IMR-90 (cell line): ENCODE measurements at regions not wholly inside any gene's neighbourhood (a gene's known extent, or its start where the extent isn't known, plus 50 kb on each side); places are given as distances from the start of the nearest gene placed in this dataset.

ENCODE experiments used
- ATAC-seq: fragments of 200-7000 bp; cut with Tn5 transposase; 2 replicates; pipeline ENCODE4 v1.9.1; 2020; ENCODE audit warnings: low read depth, mild to moderate bottlenecking, moderate library complexity
- BruUV-seq: library from RNA; stranded (reverse); fragments of 400-500 nt; replicated peaks from 2 replicates; lab custom pipeline; 2021; lab: Mats Ljungman, UMichigan
- CTCF ChIA-PET: fragments of 300-600 bp; formaldehyde crosslinking; extraction: SDS; loops from one replicate; lab custom pipeline; 2021; ENCODE audit warnings: antibody characterized with exemption; lab: Yijun Ruan, JAX
- POLR2A ChIA-PET: fragments of 300-600 bp; sonication (Branson Sonifier 250); formaldehyde crosslinking; loops from one replicate; lab custom pipeline; 2022; ENCODE audit warnings: antibody characterized with exemption; ENCODE audit not compliant: unreplicated experiment; lab: Charles Lee
- DNase-seq: peaks from one replicate; pipeline ENCODE4 v3.0.0; 2013
- H2AFZ ChIP-seq: replicated peaks from 2 replicates; pipeline ENCODE3; 2013; ENCODE audit warnings: low read length, mild to moderate bottlenecking; ENCODE audit not compliant: poor library complexity
- H2AK5ac ChIP-seq: 2 replicates; pipeline ENCODE4 v1.6.1; 2013; ENCODE audit warnings: low read depth, low read length, inconsistent platforms
- H2AK9ac ChIP-seq: replicated peaks from 2 replicates; pipeline ENCODE3; 2013; ENCODE audit warnings: mild to moderate bottlenecking, low read depth, low read length, moderate library complexity; ENCODE audit not compliant: poor library complexity
- H2BK120ac ChIP-seq: 2 replicates; pipeline ENCODE4 v1.6.1; 2013; ENCODE audit warnings: low read depth, low read length, inconsistent platforms
- H2BK15ac ChIP-seq: 3 replicates; pipeline ENCODE4 v1.6.1; 2013; ENCODE audit warnings: low read depth, low read length, inconsistent platforms
- H2BK20ac ChIP-seq: 2 replicates; pipeline ENCODE4 v1.6.1; 2013; ENCODE audit warnings: low read depth, mild to moderate bottlenecking, inconsistent platforms, low read length, moderate library complexity
- H2BK5ac ChIP-seq: 2 replicates; pipeline ENCODE4 v1.6.1; 2013; ENCODE audit warnings: mild to moderate bottlenecking, low read depth, low read length, inconsistent platforms; ENCODE audit not compliant: poor library complexity, severe bottlenecking
- H3K14ac ChIP-seq: replicated peaks from 2 replicates; pipeline ENCODE4 v1.6.1; 2013; ENCODE audit warnings: low read depth, low read length, inconsistent platforms
- H3K18ac ChIP-seq: 2 replicates; pipeline ENCODE4 v1.6.1; 2013; ENCODE audit warnings: low read depth, low read length, control low read depth
- H3K23ac ChIP-seq: 2 replicates; pipeline ENCODE4 v1.6.1; 2013; ENCODE audit warnings: low read depth, low read length, inconsistent platforms
- H3K27ac ChIP-seq: 2 replicates; pipeline ENCODE4 v1.5.1; 2013; ENCODE audit warnings: mild to moderate bottlenecking, control low read depth, low read length; ENCODE audit not compliant: insufficient read depth
- H3K27me3 ChIP-seq: 2 replicates; pipeline ENCODE4 v1.6.1; 2013; ENCODE audit warnings: low read length; ENCODE audit not compliant: control insufficient read depth, insufficient read depth
- H3K36me3 ChIP-seq: 2 replicates; pipeline ENCODE4 v1.6.1; 2013; ENCODE audit warnings: low read length, mixed read lengths; ENCODE audit not compliant: control insufficient read depth, insufficient read depth
- H3K4ac ChIP-seq: 2 replicates; pipeline ENCODE4 v1.6.1; 2013; ENCODE audit warnings: low read depth, low read length, inconsistent platforms
- H3K4me1 ChIP-seq: 2 replicates; pipeline ENCODE4 v1.6.1; 2013; ENCODE audit warnings: low read length, mixed read lengths; ENCODE audit not compliant: control insufficient read depth, insufficient read depth
- H3K4me2 ChIP-seq: 2 replicates; pipeline ENCODE4 v1.6.1; 2013; ENCODE audit warnings: low read depth, mild to moderate bottlenecking, control low read depth, low read length, moderate library complexity
- H3K4me3 ChIP-seq: 2 replicates; pipeline ENCODE4 v1.5.1; 2013; ENCODE audit warnings: low read depth, mild to moderate bottlenecking, control low read depth, low read length, moderate library complexity; ENCODE audit not compliant: insufficient read depth
- H3K56ac ChIP-seq: 2 replicates; pipeline ENCODE4 v1.6.1; 2013; ENCODE audit warnings: low read length, inconsistent platforms; ENCODE audit not compliant: insufficient read depth; ENCODE audit errors: extremely low read depth
- H3K79me1 ChIP-seq, 2 experiments: 2 replicates each; pipeline ENCODE4 v1.6.1; 2013; ENCODE audit warnings: low read length in 2 of 2, inconsistent platforms in 1 of 2, low read depth in 1 of 2
- H3K9ac ChIP-seq: 2 replicates; pipeline ENCODE4 v1.6.1; 2013; ENCODE audit warnings: low read depth, low read length, control low read depth
- H3K9me1 ChIP-seq: 2 replicates; pipeline ENCODE4 v1.6.1; 2013; ENCODE audit warnings: low read length, inconsistent platforms; ENCODE audit not compliant: insufficient read depth
- H3K9me3 ChIP-seq: 2 replicates; pipeline ENCODE4 v1.6.1; 2013; ENCODE audit warnings: low read length; ENCODE audit not compliant: control insufficient read depth, insufficient read depth
- H4K20me1 ChIP-seq: 2 replicates; pipeline ENCODE4 v1.6.1; 2013; ENCODE audit warnings: low read length, inconsistent platforms; ENCODE audit not compliant: insufficient read depth
- H4K5ac ChIP-seq: 2 replicates; pipeline ENCODE4 v1.6.1; 2013; ENCODE audit warnings: mild to moderate bottlenecking, low read depth, low read length, control low read depth
- H4K8ac ChIP-seq, 2 experiments: 2 replicates each; pipeline ENCODE4 v1.6.1; 2013; ENCODE audit warnings: low read depth in 2 of 2, low read length in 2 of 2, control low read depth in 1 of 2, inconsistent platforms in 1 of 2
- H4K91ac ChIP-seq: 2 replicates; pipeline ENCODE4 v1.6.1; 2013; ENCODE audit warnings: low read depth, low read length, inconsistent platforms; ENCODE audit not compliant: insufficient read depth
- BHLHE40 ChIP-seq: fragments of 150-350 bp; IDR thresholded peaks from 2 replicates; pipeline ENCODE4 v1.6.1; 2016; ENCODE audit warnings: mild to moderate bottlenecking, low read depth, low read length
- POLR2A ChIP-seq: IDR thresholded peaks from 2 replicates; pipeline ENCODE4 v1.6.1; 2012; ENCODE audit warnings: mild to moderate bottlenecking, low read depth, low read length
- RCOR1 ChIP-seq: IDR thresholded peaks from 2 replicates; pipeline ENCODE4 v1.6.1; 2012; ENCODE audit warnings: mild to moderate bottlenecking, low read length, improper control_type of control experiment; ENCODE audit not compliant: insufficient replicate concordance
- USF2 ChIP-seq: fragments of 150-350 bp; IDR thresholded peaks from 2 replicates; pipeline ENCODE4 v1.6.1; 2017; ENCODE audit warnings: mild to moderate bottlenecking, antibody characterized with exemption, low read length, low read depth
- WGBS, 2 experiments: methylation state at CpG; one replicate each; pipeline versions ENCODE4 v1.1.5 to v1.1.7; 2013; ENCODE audit warnings: missing lambda C conversion rate in 2 of 2; ENCODE audit not compliant: insufficient read length in 1 of 2; ENCODE audit errors: extremely low coverage in 2 of 2; 5-methylcytosine and 5-hydroxymethylcytosine counted together
- dilution Hi-C: fragments of 300-500 bp; cut with HindIII; formaldehyde crosslinking; loops from one replicate; pipeline ENCODE4 v1.14.3; 2018; ENCODE audit warnings: low sequenced_read_pairs; ENCODE audit not compliant: unreplicated experiment
- in situ Hi-C: fragments of 300-500 bp; cut with MboI; formaldehyde crosslinking; loops from 3 replicates; pipeline ENCODE4 v1.14.3; 2019; ENCODE audit warnings: low sequenced_read_pairs, inconsistent platforms, mixed read lengths
- intact Hi-C: fragments of 100-400 bp; cut with micrococcal nuclease; formaldehyde crosslinking; loops from 2 replicates; pipeline ENCODE4 v1.10.0; 2022

- H3K4me3 ChIP-seq: no peak overlapping the region
- intact Hi-C loops (no loop called here), dilution Hi-C loops (no loop called here), in situ Hi-C loops (no loop called here)
- H2BK5ac ChIP-seq: no peak overlapping the region
- no peak overlapping the region for H3K18ac ChIP-seq
- H3K4me2 ChIP-seq: no peak overlapping the region
- TF ChIP-seq BHLHE40: no peak
- TF ChIP-seq RCOR1: no peak
- no peak for TF ChIP-seq POLR2A
- no peak for TF ChIP-seq USF2
- H3K9me1 ChIP-seq: no peaks in the 10 kb centered on the region
- no CpG with 5 or more reads among the region's 3 CpGs for WGBS, 2 experiments
- no peak overlapping the region for H3K27ac ChIP-seq
- H3K79me1 ChIP-seq: no peaks in the 10 kb centered on the region
- H3K4me1 ChIP-seq: no peaks in the 10 kb centered on the region
- H3K36me3 ChIP-seq: no peaks in the 10 kb centered on the region
- POLR2A ChIA-PET: no interaction called here
- H2BK120ac ChIP-seq: no peak overlapping the region
- H2BK15ac ChIP-seq: no peak overlapping the region
- no peak for DNase-seq
- H2BK20ac ChIP-seq: no peak overlapping the region
- H4K20me1 ChIP-seq: no peaks in the 10 kb centered on the region
- CTCF ChIA-PET: no interaction called here
- no peak for ATAC-seq
- H2AK9ac ChIP-seq: no peak overlapping the region
- no peak overlapping the region for H3K4ac ChIP-seq
- no peak overlapping the region for H4K5ac ChIP-seq
- H3K56ac ChIP-seq: no peak overlapping the region
- no peaks in the 10 kb centered on the region for H3K9me3 ChIP-seq
- H2AK5ac ChIP-seq: no peak overlapping the region
- no peak overlapping the region for H3K14ac ChIP-seq
- H2AFZ ChIP-seq: no peak overlapping the region
- H3K9ac ChIP-seq: no peak overlapping the region
- H3K23ac ChIP-seq: no peak overlapping the region
- no peak overlapping the region for H4K91ac ChIP-seq
- no peak overlapping the region for H4K8ac ChIP-seq
- BruUV-seq: no TSS peak
- H3K27me3 ChIP-seq: peaks cover 4% of the 10 kb centered on the region; the same call in 1 of the 2 replicates
These were observed 114.9 kb upstream of the PLXNA4 start for GRCh38 chr7:132691201-132691600.
